ENCODE measurements at regions not wholly inside any gene's neighbourhood (a gene's known extent, or its start where the extent isn't known, plus 50 kb on each side); places are given as distances from the start of the nearest gene placed in this dataset.
A peak's percentile ranks its signal among the peaks of the same experiment; 100 is the strongest.

- H3K36me3 ChIP-seq (ENCODE audit: control insufficient read depth in 2 of 2, insufficient read depth in 1 of 2, low read length in 2 of 2) = no peaks in the 10 kb centered on the region
- TF ChIP-seq ZNF10 (tag by site-specific recombination; IDR thresholded peaks at IDR 0.05) = peak; percentile 60; the same call in 1 of the 2 replicates
- TF ChIP-seq ZBTB21 (tag by site-specific recombination; IDR thresholded peaks at IDR 0.05) = no peak
- H3K27ac ChIP-seq (ENCODE audit: extremely low read depth, low read depth, low read length) = no peak overlapping the region
- H3K4me3 ChIP-seq (ENCODE audit: low read depth, low read length) = no peak overlapping the region
- POLR2A ChIA-PET = no interaction called here
- CTCF ChIA-PET = no interaction called here
- no peaks in the 10 kb centered on the region for H3K9me3 ChIP-seq (ENCODE audit: control insufficient read depth, insufficient read depth, low read depth, low read length)
- no peaks in the 10 kb centered on the region for H3K4me1 ChIP-seq (ENCODE audit: control insufficient read depth, insufficient read depth, low read length)
These were observed 197.7 kb upstream of the PREP start for GRCh38 chr6:105600336-105601260.

GRCh38 chr6:105598264-105598663 lies 195.4 kb upstream of the PREP start:
- ChIA-PET POLR2A (no interaction called here), CTCF (no interaction called here)
- Histone ChIP-seq H3K4me3 (ENCODE audit: low read depth, low read length) (no peak overlapping the region), H3K4me1 (ENCODE audit: control insufficient read depth, insufficient read depth, low read length) (0 out of 2 replicates have a peak, but pooled peaks cover 3% of the 10 kb centered on the region), H3K36me3 (ENCODE audit: control insufficient read depth in 2 of 2, insufficient read depth in 1 of 2, low read length in 2 of 2) (no peaks in the 10 kb centered on the region), H3K27ac (ENCODE audit: extremely low read depth, low read depth, low read length) (no peak overlapping the region), H3K9me3 (ENCODE audit: control insufficient read depth, insufficient read depth, low read depth, low read length) (no peaks in the 10 kb centered on the region)
- TF ChIP-seq, protein P1, sequence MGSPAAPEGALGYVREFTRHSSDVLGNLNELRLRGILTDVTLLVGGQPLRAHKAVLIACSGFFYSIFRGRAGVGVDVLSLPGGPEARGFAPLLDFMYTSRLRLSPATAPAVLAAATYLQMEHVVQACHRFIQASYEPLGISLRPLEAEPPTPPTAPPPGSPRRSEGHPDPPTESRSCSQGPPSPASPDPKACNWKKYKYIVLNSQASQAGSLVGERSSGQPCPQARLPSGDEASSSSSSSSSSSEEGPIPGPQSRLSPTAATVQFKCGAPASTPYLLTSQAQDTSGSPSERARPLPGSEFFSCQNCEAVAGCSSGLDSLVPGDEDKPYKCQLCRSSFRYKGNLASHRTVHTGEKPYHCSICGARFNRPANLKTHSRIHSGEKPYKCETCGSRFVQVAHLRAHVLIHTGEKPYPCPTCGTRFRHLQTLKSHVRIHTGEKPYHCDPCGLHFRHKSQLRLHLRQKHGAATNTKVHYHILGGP (tag by site-specific recombination; IDR thresholded peaks at IDR 0.05) = no peak
- TF ChIP-seq KLF10 (tag by site-specific recombination; IDR thresholded peaks at IDR 0.05) (no peak), ZNF184 (tag by site-specific recombination; IDR thresholded peaks at IDR 0.05) (peak; percentile 81), KLF1 (tag by site-specific recombination; IDR thresholded peaks at IDR 0.05) (no peak), GLI2 (tag by site-specific recombination; IDR thresholded peaks at IDR 0.05; ENCODE audit: borderline replicate concordance, low read depth) (no peak), SCRT1 (tag by site-specific recombination; IDR thresholded peaks at IDR 0.05; ENCODE audit: borderline replicate concordance) (0 out of 2 replicates have a peak, but pooled peaks have one; percentile 30), SCRT2 (tag by site-specific recombination; IDR thresholded peaks at IDR 0.05) (peak; percentile 78), OVOL3 (tag by site-specific recombination; IDR thresholded peaks at IDR 0.05) (no peak)
- TF ChIP-seq, protein P2, sequence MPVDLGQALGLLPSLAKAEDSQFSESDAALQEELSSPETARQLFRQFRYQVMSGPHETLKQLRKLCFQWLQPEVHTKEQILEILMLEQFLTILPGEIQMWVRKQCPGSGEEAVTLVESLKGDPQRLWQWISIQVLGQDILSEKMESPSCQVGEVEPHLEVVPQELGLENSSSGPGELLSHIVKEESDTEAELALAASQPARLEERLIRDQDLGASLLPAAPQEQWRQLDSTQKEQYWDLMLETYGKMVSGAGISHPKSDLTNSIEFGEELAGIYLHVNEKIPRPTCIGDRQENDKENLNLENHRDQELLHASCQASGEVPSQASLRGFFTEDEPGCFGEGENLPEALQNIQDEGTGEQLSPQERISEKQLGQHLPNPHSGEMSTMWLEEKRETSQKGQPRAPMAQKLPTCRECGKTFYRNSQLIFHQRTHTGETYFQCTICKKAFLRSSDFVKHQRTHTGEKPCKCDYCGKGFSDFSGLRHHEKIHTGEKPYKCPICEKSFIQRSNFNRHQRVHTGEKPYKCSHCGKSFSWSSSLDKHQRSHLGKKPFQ (tag by site-specific recombination; IDR thresholded peaks at IDR 0.05) = no peak

DNA sequence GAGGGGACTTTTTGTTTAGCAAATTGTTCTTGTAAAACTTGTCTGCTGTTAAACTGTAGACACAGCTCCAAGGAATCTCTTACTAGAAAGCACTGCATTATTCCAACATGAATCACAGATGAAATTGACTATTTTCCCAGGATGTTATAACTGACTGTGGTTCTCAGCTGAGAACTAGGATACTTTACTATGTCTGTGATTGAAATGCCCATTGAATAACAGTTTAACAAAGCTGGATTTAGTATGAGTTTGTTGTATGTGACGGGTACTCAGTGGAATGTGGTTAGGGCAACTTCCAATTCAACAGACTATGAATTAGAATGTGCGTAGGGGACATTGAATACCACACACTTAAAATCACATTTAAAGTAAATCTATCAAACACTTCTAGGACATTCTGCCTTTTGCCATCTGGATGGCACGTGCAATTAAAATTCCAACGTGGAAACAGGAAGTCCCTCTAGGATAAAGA lies 193.4 kb upstream of the PREP start:
- Histone ChIP-seq H3K4me3 (ENCODE audit: low read depth, low read length) (no peak overlapping the region), H3K36me3 (ENCODE audit: control insufficient read depth in 2 of 2, insufficient read depth in 1 of 2, low read length in 2 of 2) (no peaks in the 10 kb centered on the region), H3K27ac (ENCODE audit: extremely low read depth, low read depth, low read length) (no peak overlapping the region), H3K9me3 (ENCODE audit: control insufficient read depth, insufficient read depth, low read depth, low read length) (no peaks in the 10 kb centered on the region), H3K4me1 (ENCODE audit: control insufficient read depth, insufficient read depth, low read length) (0 out of 2 replicates have a peak, but pooled peaks cover 3% of the 10 kb centered on the region)
- CTCF ChIA-PET = no interaction called here
- POLR2A ChIA-PET = no interaction called here
- TF ChIP-seq ZNF596 (tag by site-specific recombination; IDR thresholded peaks at IDR 0.05) (no peak), ZNF529 (tag by site-specific recombination; IDR thresholded peaks at IDR 0.05; ENCODE audit: insufficient replicate concordance) (no peak), ZNF626 (tag by site-specific recombination; IDR thresholded peaks at IDR 0.05) (no peak), ZBTB26 (tag by site-specific recombination; optimal IDR thresholded peaks at IDR 0.05) (no peak), ZNF560 (tag by site-specific recombination; IDR thresholded peaks at IDR 0.05; ENCODE audit: borderline replicate concordance) (no peak), ZNF530 (tag by site-specific recombination; IDR thresholded peaks at IDR 0.05; ENCODE audit: low read depth) (no peak), ZNF792 (tag by site-specific recombination; IDR thresholded peaks at IDR 0.05) (no peak), IKZF3 (tag by site-specific recombination; IDR thresholded peaks at IDR 0.05) (no peak), ZNF521 (tag by site-specific recombination; IDR thresholded peaks at IDR 0.05) (no peak), ZNF157 (tag by site-specific recombination; IDR thresholded peaks at IDR 0.05) (no peak), ZNF670 (tag by site-specific recombination; IDR thresholded peaks at IDR 0.05; ENCODE audit: low read depth) (no peak), RBAK (tag by site-specific recombination; IDR thresholded peaks at IDR 0.05) (no peak), ZNF514 (tag by site-specific recombination; IDR thresholded peaks at IDR 0.05) (no peak)
- TF ChIP-seq, protein P3, sequence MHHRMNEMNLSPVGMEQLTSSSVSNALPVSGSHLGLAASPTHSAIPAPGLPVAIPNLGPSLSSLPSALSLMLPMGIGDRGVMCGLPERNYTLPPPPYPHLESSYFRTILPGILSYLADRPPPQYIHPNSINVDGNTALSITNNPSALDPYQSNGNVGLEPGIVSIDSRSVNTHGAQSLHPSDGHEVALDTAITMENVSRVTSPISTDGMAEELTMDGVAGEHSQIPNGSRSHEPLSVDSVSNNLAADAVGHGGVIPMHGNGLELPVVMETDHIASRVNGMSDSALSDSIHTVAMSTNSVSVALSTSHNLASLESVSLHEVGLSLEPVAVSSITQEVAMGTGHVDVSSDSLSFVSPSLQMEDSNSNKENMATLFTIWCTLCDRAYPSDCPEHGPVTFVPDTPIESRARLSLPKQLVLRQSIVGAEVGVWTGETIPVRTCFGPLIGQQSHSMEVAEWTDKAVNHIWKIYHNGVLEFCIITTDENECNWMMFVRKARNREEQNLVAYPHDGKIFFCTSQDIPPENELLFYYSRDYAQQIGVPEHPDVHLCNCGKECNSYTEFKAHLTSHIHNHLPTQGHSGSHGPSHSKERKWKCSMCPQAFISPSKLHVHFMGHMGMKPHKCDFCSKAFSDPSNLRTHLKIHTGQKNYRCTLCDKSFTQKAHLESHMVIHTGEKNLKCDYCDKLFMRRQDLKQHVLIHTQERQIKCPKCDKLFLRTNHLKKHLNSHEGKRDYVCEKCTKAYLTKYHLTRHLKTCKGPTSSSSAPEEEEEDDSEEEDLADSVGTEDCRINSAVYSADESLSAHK (tag by site-specific recombination; IDR thresholded peaks at IDR 0.05) = no peak
